ENCODE measurements at regions not wholly inside any gene's neighbourhood (a gene's known extent, or its start where the extent isn't known, plus 50 kb on each side); places are given as distances from the start of the nearest gene placed in this dataset.

- Histone ChIP-seq H3K36me3 (ENCODE audit: low read depth) (no peaks in the 10 kb centered on the region), H3K4me3 (ENCODE audit: severe bottlenecking) (no peak overlapping the region), H3K27ac (ENCODE audit: poor library complexity, severe bottlenecking) (no peak overlapping the region), H3K27me3 (ENCODE audit: insufficient read depth, poor library complexity, severe bottlenecking) (peaks cover 3% of the 10 kb centered on the region), H3K4me1 (ENCODE audit: insufficient read depth, poor library complexity, severe bottlenecking) (no peaks in the 10 kb centered on the region), H3K9me3 (ENCODE audit: severe bottlenecking) (no peaks in the 10 kb centered on the region)
- TF ChIP-seq, protein P1, sequence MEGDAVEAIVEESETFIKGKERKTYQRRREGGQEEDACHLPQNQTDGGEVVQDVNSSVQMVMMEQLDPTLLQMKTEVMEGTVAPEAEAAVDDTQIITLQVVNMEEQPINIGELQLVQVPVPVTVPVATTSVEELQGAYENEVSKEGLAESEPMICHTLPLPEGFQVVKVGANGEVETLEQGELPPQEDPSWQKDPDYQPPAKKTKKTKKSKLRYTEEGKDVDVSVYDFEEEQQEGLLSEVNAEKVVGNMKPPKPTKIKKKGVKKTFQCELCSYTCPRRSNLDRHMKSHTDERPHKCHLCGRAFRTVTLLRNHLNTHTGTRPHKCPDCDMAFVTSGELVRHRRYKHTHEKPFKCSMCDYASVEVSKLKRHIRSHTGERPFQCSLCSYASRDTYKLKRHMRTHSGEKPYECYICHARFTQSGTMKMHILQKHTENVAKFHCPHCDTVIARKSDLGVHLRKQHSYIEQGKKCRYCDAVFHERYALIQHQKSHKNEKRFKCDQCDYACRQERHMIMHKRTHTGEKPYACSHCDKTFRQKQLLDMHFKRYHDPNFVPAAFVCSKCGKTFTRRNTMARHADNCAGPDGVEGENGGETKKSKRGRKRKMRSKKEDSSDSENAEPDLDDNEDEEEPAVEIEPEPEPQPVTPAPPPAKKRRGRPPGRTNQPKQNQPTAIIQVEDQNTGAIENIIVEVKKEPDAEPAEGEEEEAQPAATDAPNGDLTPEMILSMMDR (IDR thresholded peaks at IDR 0.05; ENCODE audit: poor library complexity, severe bottlenecking) = no peak
- ATAC-seq (ENCODE audit: low read depth) (peak; percentile 35; the same call in 2 of the 3 replicates), DNase-seq (ENCODE audit: low spot score) (no peak)
Measured at GRCh38 chr15:36109943-36110658, 469.3 kb upstream of the CDIN1 start.

DNA sequence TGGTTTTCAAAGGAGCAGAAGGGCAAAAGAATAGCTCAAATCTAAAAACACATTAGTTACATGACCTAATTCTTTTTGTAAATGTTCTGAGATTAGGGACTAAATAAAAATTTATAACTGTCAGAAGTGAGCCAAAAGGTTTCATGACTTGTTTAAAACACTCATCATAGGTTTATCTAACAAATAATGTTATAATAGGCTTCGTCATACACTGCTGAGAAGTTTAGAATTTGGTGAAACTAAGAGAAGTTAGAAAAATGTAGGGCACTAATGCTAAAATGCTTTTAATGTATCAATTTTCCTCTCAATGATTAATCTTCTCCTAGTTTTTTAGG, 468.8 kb upstream of the CDIN1 start:
- no peaks in the 10 kb centered on the region for H3K4me1 ChIP-seq (ENCODE audit: insufficient read depth, poor library complexity, severe bottlenecking)
- no peaks in the 10 kb centered on the region for H3K36me3 ChIP-seq (ENCODE audit: low read depth)
- no peak for ATAC-seq (ENCODE audit: low read depth)
- H3K27me3 ChIP-seq (ENCODE audit: insufficient read depth, poor library complexity, severe bottlenecking) = peaks cover 3% of the 10 kb centered on the region
- H3K9me3 ChIP-seq (ENCODE audit: severe bottlenecking) = no peaks in the 10 kb centered on the region
- no peak overlapping the region for H3K4me3 ChIP-seq (ENCODE audit: severe bottlenecking)
- H3K27ac ChIP-seq (ENCODE audit: poor library complexity, severe bottlenecking) = no peak overlapping the region
- no peak for DNase-seq (ENCODE audit: low spot score)
- TF ChIP-seq, protein P1 (IDR thresholded peaks at IDR 0.05; ENCODE audit: poor library complexity, severe bottlenecking) = no peak

DNA sequence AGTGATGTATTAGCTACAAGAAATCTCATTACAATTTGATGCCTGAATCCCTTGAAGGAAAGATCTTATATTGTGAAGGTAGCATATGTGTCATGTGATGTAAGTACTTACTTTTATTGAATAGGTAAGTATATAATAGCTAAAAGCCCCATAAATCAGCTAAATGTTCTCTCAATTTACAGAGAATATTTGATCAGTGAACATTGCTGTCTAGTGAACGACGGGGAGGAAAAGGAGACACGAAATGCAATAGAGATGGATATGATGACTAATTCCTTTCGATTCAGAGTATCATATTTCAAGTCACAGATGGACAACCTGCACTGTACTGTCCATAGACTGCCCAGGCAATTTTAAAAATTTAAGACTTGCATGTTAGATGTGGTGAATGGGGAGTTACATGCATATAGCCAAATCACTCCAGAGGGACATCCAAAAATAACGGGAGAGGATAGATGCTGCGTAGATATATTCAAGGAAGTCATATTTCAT, 462.1 kb upstream of the CDIN1 start:
- no peaks in the 10 kb centered on the region for H3K36me3 ChIP-seq (ENCODE audit: low read depth)

GRCh38 chr15:36126194-36126593, 453.2 kb upstream of the CDIN1 start:
- Histone ChIP-seq H3K27me3 (ENCODE audit: insufficient read depth, poor library complexity, severe bottlenecking) (no peaks in the 10 kb centered on the region), H3K9me3 (ENCODE audit: severe bottlenecking) (no peaks in the 10 kb centered on the region), H3K4me1 (ENCODE audit: insufficient read depth, poor library complexity, severe bottlenecking) (peaks cover 7% of the 10 kb centered on the region), H3K36me3 (ENCODE audit: low read depth) (no peaks in the 10 kb centered on the region), H3K4me3 (ENCODE audit: severe bottlenecking) (no peak overlapping the region), H3K27ac (ENCODE audit: poor library complexity, severe bottlenecking) (no peak overlapping the region)
- DNase-seq (ENCODE audit: low spot score) (no peak), ATAC-seq (ENCODE audit: low read depth) (no peak)
- TF ChIP-seq, protein P1 (IDR thresholded peaks at IDR 0.05; ENCODE audit: poor library complexity, severe bottlenecking) = no peak

More for the DNA sequence above, 462.1 kb upstream of the CDIN1 start:
- Histone ChIP-seq H3K4me1 (ENCODE audit: insufficient read depth, poor library complexity, severe bottlenecking) (no peaks in the 10 kb centered on the region), H3K9me3 (ENCODE audit: severe bottlenecking) (no peaks in the 10 kb centered on the region), H3K27ac (ENCODE audit: poor library complexity, severe bottlenecking) (no peak overlapping the region), H3K4me3 (ENCODE audit: severe bottlenecking) (no peak overlapping the region), H3K27me3 (ENCODE audit: insufficient read depth, poor library complexity, severe bottlenecking) (no peaks in the 10 kb centered on the region)
- TF ChIP-seq, protein P1 (IDR thresholded peaks at IDR 0.05; ENCODE audit: poor library complexity, severe bottlenecking) = no peak
- DNase-seq (ENCODE audit: low spot score) (no peak), ATAC-seq (ENCODE audit: low read depth) (no peak)

DNA sequence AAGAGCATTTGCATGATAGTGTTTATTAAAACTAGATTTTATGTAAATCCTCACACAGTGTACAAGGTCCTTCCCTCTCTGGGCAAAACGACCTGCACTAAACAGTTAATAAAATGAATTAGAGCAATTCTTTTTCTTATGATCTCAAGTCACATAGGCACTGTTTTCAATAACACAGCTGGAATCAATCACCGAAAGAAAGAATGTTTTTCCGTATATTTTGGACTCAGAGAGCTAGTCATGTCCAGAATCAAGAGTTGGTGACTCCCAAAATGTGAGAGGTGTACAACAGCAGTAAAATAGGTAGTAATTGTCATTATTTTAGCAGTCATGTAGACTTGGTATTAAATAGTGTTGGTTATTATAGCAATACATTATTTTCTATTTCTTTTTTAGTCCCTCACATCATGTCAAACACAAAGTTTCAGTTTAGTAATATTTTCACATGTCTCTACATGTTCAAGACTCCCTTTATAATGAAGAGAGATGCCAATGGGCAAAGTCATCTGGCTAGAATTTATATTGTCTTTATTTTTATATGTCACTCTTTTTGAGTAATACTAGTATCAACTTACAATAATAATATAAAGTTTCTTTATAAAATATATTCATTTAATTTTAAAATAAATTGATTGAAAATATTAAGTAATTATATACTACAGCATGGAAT, 448.6 kb upstream of the CDIN1 start:
- Histone ChIP-seq H3K4me1 (ENCODE audit: insufficient read depth, poor library complexity, severe bottlenecking) (peaks cover 14% of the 10 kb centered on the region), H3K4me3 (ENCODE audit: severe bottlenecking) (no peak overlapping the region), H3K9me3 (ENCODE audit: severe bottlenecking) (no peaks in the 10 kb centered on the region), H3K36me3 (ENCODE audit: low read depth) (no peaks in the 10 kb centered on the region), H3K27ac (ENCODE audit: poor library complexity, severe bottlenecking) (no peak overlapping the region), H3K27me3 (ENCODE audit: insufficient read depth, poor library complexity, severe bottlenecking) (no peaks in the 10 kb centered on the region)
- TF ChIP-seq, protein P1 (IDR thresholded peaks at IDR 0.05; ENCODE audit: poor library complexity, severe bottlenecking) = no peak
- ATAC-seq (ENCODE audit: low read depth) = peak; percentile 56
- no peak for DNase-seq (ENCODE audit: low spot score)
